ENCODE measurements at regions not wholly inside any gene's neighbourhood (a gene's known extent, or its start where the extent isn't known, plus 50 kb on each side); places are given as distances from the start of the nearest gene placed in this dataset.

DNA sequence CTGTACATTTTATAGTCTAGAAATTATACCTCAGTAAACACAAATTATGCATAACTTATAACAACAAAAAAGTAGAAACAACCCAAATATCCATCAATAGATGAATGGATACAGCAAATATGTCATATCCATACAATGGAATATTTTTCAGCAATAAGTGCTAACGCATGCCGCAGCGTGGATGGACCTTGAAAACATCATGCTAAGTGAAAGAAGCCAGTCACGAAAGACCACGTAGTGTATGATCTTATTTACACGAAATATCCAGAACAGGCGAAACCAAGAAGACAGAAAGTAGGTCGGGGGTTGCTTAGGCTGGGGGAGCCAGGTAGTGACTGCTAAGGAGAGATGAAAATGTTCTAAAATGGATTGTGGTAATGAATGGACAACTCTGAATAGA is 167.1 kb upstream of the MYCN start:
- 84% methylated on average over 8 of the region's 8 CpGs for WGBS
- intact Hi-C loops (cut with DNase I): no loop called here
- no peaks in the 10 kb centered on the region for H3K4me1 ChIP-seq
- H3K4me3 ChIP-seq: no peak overlapping the region
- no peak overlapping the region for H3K27ac ChIP-seq (replicated peaks in 1 of 4)
- no peak for TF ChIP-seq POLR2AphosphoS5 (IDR thresholded peaks at IDR 0.05)
- no peak for TF ChIP-seq EP300 (IDR thresholded peaks at IDR 0.05)
- TF ChIP-seq, protein P1, sequence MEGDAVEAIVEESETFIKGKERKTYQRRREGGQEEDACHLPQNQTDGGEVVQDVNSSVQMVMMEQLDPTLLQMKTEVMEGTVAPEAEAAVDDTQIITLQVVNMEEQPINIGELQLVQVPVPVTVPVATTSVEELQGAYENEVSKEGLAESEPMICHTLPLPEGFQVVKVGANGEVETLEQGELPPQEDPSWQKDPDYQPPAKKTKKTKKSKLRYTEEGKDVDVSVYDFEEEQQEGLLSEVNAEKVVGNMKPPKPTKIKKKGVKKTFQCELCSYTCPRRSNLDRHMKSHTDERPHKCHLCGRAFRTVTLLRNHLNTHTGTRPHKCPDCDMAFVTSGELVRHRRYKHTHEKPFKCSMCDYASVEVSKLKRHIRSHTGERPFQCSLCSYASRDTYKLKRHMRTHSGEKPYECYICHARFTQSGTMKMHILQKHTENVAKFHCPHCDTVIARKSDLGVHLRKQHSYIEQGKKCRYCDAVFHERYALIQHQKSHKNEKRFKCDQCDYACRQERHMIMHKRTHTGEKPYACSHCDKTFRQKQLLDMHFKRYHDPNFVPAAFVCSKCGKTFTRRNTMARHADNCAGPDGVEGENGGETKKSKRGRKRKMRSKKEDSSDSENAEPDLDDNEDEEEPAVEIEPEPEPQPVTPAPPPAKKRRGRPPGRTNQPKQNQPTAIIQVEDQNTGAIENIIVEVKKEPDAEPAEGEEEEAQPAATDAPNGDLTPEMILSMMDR (IDR thresholded peaks at IDR 0.05): no peak
- no peak for TF ChIP-seq POLR2A (IDR thresholded peaks at IDR 0.05; ENCODE audit: low read depth)
- DNase-seq (ENCODE audit: extremely low spot score): no peak
- H3K36me3 ChIP-seq: no peaks in the 10 kb centered on the region
- H3K9me3 ChIP-seq: no peaks in the 10 kb centered on the region
- no peaks in the 10 kb centered on the region for H3K27me3 ChIP-seq

DNA sequence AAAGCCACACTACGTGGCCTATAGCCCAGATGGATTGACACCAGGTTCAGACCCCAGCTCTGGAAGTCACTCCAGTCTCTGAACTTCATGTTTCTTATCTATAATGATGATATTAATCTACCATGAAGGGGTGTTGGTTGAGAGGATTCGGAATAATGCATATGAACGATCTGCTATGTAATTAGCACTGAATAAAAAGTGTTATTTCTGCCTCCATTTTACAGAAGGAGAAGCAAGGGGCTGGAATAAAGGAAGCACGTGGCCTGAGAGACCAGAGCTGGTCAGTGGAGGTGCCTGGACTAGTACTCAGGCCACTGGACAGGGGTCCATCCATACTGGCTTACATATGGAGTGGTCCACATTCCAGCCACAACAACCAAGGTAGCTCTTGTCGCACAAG is 166.5 kb upstream of the MYCN start:
- no peaks in the 10 kb centered on the region for H3K4me1 ChIP-seq
- no peaks in the 10 kb centered on the region for H3K9me3 ChIP-seq
- no peaks in the 10 kb centered on the region for H3K27me3 ChIP-seq
- no peak overlapping the region for H3K4me3 ChIP-seq
- 91% methylated on average over 5 of the region's 5 CpGs for WGBS
- intact Hi-C loops (cut with DNase I): no loop called here
- DNase-seq (ENCODE audit: extremely low spot score): no peak
- TF ChIP-seq POLR2A (IDR thresholded peaks at IDR 0.05; ENCODE audit: low read depth) (no peak), EP300 (IDR thresholded peaks at IDR 0.05) (no peak), POLR2AphosphoS5 (IDR thresholded peaks at IDR 0.05) (no peak)
- TF ChIP-seq, protein P1 (IDR thresholded peaks at IDR 0.05): no peak
- no peak overlapping the region for H3K27ac ChIP-seq (replicated peaks in 1 of 4)
- H3K36me3 ChIP-seq: no peaks in the 10 kb centered on the region

DNA sequence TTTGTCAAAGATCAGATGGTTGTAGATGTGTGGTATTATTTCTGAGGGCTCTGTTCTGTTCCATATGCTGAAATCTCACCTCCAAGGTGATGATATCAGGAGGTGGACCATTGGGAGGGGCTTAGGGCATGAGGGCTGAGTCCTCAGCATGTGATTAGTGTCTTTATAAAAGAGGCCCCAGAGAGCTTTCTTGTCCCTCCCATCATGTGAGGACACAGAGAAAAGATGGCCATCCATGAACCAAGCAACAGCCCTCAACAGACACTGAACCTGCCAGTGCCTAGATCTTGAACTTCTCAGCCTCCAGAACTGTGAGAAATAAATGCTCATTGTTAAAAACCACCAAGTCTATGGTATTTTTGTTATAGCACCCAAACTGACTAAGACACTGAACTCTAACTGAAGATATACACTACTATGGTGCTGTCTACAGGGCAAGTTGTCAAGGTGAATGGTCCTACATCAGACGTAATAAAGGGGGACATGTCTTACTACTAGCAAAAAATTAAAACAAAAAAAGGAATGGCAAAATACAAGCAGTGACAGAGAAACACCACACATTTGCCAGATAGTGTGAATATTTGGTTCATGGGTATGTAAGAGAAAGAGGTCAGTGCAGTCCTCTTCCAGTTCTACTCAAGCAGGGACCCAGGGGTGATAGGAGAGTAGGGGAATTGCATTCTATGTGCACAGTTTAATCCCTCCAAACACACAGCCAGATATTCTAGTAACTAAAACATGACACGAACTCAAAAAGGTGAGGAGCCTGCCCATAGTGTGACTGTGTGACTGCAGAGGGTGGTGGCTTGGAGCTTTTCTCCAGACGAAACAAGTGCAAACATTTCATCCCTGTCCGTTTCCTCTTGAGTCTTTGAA is 164.4 kb upstream of the MYCN start:
- no peaks in the 10 kb centered on the region for H3K27me3 ChIP-seq
- H3K36me3 ChIP-seq: no peaks in the 10 kb centered on the region
- no peak overlapping the region for H3K4me3 ChIP-seq
- no peaks in the 10 kb centered on the region for H3K9me3 ChIP-seq
- intact Hi-C loops (cut with DNase I): no loop called here
- WGBS: 82% methylated on average over 4 of the region's 4 CpGs
- no peak overlapping the region for H3K27ac ChIP-seq (replicated peaks in 1 of 4)
- TF ChIP-seq EP300 (IDR thresholded peaks at IDR 0.05) (no peak), POLR2A (IDR thresholded peaks at IDR 0.05; ENCODE audit: low read depth) (no peak), POLR2AphosphoS5 (IDR thresholded peaks at IDR 0.05) (no peak)
- TF ChIP-seq, protein P1 (IDR thresholded peaks at IDR 0.05): no peak
- no peaks in the 10 kb centered on the region for H3K4me1 ChIP-seq
- DNase-seq (ENCODE audit: extremely low spot score): no peak

DNA sequence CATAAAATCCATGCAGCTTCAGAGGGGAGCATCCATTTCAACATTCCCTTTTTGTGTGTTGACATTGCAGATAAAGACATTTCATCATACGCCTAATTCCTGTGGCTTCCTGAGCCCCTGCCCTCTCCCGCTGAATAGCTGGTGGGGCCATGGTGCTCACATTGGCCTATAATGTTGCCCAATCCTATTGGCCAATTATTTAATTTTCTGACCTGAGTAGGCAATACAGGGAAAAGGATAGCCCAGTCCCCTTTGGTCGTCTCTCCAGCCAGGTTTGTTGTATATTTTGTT is 163.8 kb upstream of the MYCN start:
- 79% methylated on average over 3 of the region's 3 CpGs for WGBS
- DNase-seq (ENCODE audit: extremely low spot score): no peak
- no peaks in the 10 kb centered on the region for H3K27me3 ChIP-seq
- H3K36me3 ChIP-seq: no peaks in the 10 kb centered on the region
- H3K4me1 ChIP-seq: no peaks in the 10 kb centered on the region
- no peak overlapping the region for H3K27ac ChIP-seq (replicated peaks in 1 of 4)
- no peak for TF ChIP-seq POLR2AphosphoS5 (IDR thresholded peaks at IDR 0.05)
- no peak for TF ChIP-seq EP300 (IDR thresholded peaks at IDR 0.05)
- TF ChIP-seq, protein P1 (IDR thresholded peaks at IDR 0.05): no peak
- TF ChIP-seq POLR2A (IDR thresholded peaks at IDR 0.05; ENCODE audit: low read depth): no peak
- H3K4me3 ChIP-seq: no peak overlapping the region
- H3K9me3 ChIP-seq: no peaks in the 10 kb centered on the region
- intact Hi-C loops (cut with DNase I): no loop called here

Measured in esophagus muscularis mucosa (tissue), 4 donors.